Effector CD4-positive, alpha-beta T cell (primary cell): ENCODE measurements at regions not wholly inside any gene's neighbourhood (a gene's known extent, or its start where the extent isn't known, plus 50 kb on each side); places are given as distances from the start of the nearest gene placed in this dataset.
"Not testable (repeated sequence)": the region's sequence is repeated elsewhere in the genome, so short reads cannot be mapped to it uniquely, and the experiment has no call there.

Source experiments
- DNase-seq: peaks from one replicate; pipeline ENCODE4 v3.0.0-alpha.2; 2020

DNA sequence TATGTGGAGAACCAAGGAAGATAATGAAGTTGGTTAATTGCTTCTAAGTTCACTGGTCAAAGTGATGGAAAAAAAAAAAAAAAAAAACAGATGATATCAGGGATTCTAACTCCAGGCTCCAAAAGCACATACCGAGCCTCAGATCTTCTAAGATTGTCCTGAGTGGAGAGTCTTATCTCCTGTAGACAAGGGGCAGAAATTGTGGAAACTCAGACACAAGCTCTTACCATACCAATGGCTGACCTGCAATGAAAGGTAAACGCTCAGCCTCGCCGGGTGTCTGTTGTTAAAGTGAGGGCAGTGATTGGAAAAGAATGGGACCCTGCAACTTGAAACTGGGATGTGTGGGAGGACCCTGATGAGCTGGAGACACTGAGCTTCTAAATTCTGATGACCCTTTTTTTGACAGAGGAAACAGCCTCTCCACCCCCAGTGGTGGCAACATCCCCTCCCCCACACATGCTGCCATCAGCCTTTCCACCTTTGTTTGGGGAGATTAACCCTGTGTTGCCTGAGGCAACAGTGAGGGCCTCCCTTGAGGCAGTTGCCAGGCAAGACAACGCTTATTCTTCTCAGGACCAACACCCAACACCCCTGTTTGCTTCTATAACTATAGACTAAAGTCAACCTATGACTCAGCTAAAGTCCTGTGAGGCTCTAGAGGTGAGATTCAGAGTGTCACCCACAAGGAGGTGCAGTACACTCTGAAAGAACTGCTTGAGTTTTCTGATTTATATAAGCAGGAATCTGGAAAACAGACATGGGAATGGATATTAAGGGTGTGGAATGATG is 154.0 kb downstream of the THBS2 start:
- no peak for DNase-seq

GRCh38 chr6:169098651-169099050 is 155.0 kb downstream of the THBS2 start:
- DNase-seq, result not testable (repeated sequence)

DNA sequence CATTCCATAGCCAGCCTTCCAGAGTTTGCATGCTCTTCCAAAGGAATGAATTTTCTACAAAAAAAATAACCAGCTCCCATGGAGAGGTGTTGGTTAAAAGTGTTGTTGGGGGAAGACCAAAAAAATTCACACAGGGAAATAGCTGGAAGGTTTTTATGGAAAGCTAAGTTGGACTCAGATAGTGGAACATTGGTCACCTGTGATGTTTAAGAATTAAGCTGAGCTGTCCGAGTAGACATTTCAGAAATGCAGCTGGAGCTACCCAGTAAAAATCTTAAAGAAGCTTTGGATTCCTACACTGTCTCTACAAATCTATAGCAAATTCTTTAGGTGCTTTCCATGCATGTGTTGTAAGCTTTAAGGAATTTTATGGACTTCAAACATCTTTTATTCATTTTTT is 155.5 kb downstream of the THBS2 start:
- DNase-seq, result no peak

DNA sequence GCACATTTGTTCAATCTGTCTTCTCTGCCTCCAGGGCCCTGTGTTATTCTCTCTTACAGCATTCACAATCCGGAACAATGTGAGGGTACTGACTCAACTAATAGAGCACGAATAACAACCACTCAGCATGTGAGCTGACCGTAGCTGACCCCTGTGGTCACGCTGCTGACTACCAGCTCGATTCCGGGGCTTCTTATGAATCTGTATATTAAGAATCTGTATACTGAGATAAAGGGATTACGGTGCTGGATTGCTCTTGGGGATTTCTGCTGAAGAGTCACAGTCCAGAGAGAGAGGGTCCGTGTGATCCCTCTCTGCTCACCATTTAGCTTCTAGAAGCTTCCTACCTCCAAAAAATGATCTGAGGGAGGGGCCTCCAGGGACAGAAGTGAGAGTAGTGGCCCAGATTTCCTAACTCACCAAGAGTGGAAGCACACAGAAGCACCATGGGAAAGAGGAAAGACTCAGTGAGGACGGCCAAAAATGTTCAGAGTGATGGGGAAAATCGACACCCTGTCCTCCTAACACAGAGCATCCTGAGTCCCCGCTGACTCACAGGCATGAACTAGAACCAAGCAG is 156.2 kb downstream of the THBS2 start:
- DNase-seq, result no peak

- no peak for DNase-seq
These were observed 157.3 kb downstream of the THBS2 start for GRCh38 chr6:169096388-169096787.

GRCh38 chr6:169095153-169095552 is 158.5 kb downstream of the THBS2 start:
- no peak for DNase-seq

DNA sequence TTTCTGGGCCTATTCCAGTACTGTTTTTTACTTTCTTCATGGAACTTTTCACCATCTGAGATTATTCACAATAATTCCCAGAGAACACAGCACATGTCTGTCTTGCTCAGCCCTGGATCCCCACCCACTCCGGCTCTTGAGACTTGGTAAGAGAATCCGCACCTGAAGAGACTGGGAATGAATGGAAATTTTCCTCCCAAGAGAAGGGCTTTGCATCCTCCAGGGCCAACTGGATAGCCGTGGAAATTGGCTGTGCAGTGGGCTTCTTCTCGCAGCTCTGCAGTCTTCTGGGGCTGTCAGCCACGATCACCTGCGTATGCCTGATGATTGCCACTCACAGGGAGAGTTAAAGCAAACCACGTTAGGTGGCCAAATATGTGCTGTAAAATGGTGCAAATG is 159.1 kb downstream of the THBS2 start:
- DNase-seq, result no peak

- no peak for DNase-seq
These were observed 159.7 kb downstream of the THBS2 start for GRCh38 chr6:169093770-169094551.

GRCh38 chr6:169093066-169093723 is 160.5 kb downstream of the THBS2 start:
- no peak for DNase-seq

- no peak for DNase-seq
These were observed 161.3 kb downstream of the THBS2 start for GRCh38 chr6:169092375-169092774.

DNA sequence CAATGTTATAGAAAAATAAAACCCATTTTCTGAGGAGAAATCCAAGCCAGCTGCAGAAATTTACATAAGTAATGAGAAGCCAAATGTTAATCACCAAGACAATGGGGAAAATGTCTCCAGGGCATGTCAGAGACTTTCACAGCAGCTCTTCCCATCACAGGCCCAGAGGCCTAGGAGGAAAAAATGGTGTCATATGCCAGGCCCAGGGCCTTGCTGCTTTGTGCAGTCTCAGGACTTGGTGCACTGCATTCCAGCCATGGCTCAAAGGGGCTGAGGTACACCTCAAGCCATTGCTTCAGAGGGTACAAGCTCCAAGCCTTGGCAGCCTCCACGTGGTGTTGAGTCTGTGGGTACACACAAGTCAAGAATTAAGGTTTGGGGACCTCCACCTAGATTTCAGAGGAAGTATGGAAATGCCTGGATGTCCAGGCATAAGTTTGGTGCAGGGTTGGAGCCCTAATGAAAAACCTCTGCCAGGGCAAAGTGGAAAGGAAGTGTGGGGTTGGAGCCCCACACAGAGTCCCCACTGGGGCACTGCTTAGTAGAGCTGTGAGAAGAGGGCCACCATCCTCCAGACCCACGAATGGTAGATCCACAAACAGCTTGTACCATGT is 163.0 kb downstream of the THBS2 start:
- not testable (repeated sequence) for DNase-seq

DNA sequence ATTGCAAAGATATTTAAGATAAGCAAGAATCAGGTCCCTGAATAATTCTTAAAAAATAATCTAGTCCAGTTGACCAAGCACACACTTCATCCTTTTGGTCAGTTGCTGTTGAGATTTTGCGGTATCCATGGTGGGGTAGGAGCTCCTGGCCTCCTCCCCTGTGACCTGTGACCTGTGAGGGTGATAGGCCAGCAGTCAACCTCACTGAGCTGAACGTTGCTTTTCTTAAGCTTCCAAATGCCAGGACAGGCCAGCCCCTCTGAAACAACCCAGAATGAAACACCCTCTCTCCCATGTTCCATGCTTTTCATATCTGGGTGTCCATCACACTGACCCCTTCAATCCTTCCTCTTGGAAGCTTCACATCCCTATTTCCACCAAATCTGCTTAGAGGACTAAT is 164.9 kb downstream of the THBS2 start:
- DNase-seq, result no peak

- DNase-seq, result no peak
These were observed 166.1 kb downstream of the THBS2 start for GRCh38 chr6:169087443-169088041.

GRCh38 chr6:169086616-169087015 is 167.0 kb downstream of the THBS2 start:
- DNase-seq, result not testable (repeated sequence)

- no peak for DNase-seq
These were observed 167.6 kb downstream of the THBS2 start for GRCh38 chr6:169086020-169086419.

DNA sequence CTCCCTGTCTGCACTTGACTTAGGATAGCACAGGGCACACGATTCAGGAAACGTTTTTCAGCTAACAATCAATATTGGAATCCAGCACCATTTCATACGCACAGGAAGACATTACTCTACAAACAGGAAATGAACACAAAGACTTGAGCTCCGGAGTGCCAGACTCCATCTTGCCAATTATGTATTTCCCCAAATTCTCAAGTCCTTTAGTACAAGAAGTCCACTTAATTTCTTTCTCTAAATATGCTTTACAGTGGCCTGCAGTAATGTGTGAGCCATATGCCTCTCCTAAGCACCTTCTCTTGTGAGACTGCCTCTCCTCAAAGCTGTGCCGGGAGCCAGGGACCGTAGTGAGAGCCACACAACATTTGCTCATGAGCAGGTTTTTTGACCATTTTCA is 168.2 kb downstream of the THBS2 start:
- no peak for DNase-seq

GRCh38 chr6:169084557-169084956 is 169.1 kb downstream of the THBS2 start:
- DNase-seq, result not testable (repeated sequence)

- no peak for DNase-seq
These were observed 169.6 kb downstream of the THBS2 start for GRCh38 chr6:169084067-169084466.

DNA sequence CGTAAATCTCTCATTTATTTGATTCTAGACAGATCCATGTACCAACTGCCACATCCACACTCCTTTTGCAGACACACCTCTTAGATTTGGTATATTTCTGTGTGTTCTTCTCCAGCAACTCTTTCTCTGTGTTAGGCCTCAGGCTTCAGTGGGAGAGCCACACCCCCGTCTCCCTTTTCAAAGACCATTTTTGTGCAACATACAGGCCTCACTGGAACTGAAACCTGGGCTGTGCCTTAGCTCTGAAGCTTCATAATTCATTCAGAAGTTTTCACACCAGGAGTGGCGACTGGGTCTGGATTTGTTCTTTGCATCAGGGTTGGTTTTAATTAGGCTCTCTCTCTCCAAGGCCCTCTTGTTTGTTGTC is 170.2 kb downstream of the THBS2 start:
- no peak for DNase-seq

- DNase-seq, result no peak
These were observed 170.7 kb downstream of the THBS2 start for GRCh38 chr6:169082817-169083507.

DNA sequence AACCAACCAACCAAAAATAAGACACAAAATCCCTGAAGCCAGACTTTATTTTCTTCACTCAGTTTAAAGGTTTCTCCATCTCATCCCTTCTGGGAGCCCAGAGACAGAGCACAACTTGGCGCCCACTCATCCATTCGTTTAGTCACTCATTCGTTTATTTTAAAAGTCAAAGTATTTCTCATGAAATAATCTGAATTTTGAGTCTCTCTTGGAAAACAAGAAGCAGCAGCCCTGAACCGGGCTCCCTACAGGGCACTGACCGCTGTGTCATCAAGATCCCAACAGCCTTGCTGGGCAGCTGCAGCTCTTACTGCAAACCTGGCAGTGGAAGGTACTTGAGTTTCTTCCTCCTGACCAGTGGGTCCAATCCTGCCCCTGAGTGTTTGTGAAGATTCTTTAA is 171.6 kb downstream of the THBS2 start:
- DNase-seq, result no peak

DNA sequence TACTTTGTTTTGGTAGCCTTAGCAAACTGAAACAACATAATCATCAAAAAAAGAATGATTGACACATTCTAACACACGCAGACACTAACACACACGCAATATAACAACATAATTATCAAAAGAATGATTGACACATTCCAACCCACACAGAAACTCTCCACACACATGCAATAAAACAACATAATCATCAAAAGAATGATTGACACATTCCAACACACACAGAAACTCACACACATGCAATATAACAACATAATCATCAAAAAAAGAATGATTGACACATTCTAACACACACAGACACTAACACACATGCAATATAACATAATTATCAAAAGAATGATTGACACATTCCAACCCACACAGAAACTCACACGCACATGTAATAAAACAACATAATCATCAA is 172.4 kb downstream of the THBS2 start:
- DNase-seq, result no peak
